Endodermal cell (in vitro differentiated cells): ENCODE measurements at regions not wholly inside any gene's neighbourhood (a gene's known extent, or its start where the extent isn't known, plus 50 kb on each side); places are given as distances from the start of the nearest gene placed in this dataset.

ENCODE experiments used
- DNase-seq: peaks from one replicate; pipeline ENCODE4 v3.0.0-alpha.2; 2017
- H3K27ac ChIP-seq: 2 replicates; pipeline ENCODE4 v1.5.1; 2013; ENCODE audit warnings: mild to moderate bottlenecking, low read depth, low read length, moderate library complexity
- H3K27me3 ChIP-seq: 2 replicates; pipeline ENCODE4 v1.6.1; 2013; ENCODE audit warnings: mild to moderate bottlenecking, low read length, moderate library complexity; ENCODE audit not compliant: insufficient read depth, control insufficient read depth, poor library complexity, severe bottlenecking
- H3K36me3 ChIP-seq: 2 replicates; pipeline ENCODE4 v1.7.0; 2013; ENCODE audit warnings: mild to moderate bottlenecking, low read length, moderate library complexity; ENCODE audit not compliant: control insufficient read depth, insufficient read depth
- H3K4me1 ChIP-seq: one replicate; pipeline ENCODE4 v1.7.0; 2013; ENCODE audit warnings: low read length; ENCODE audit not compliant: control insufficient read depth, insufficient read depth
- H3K4me3 ChIP-seq: 2 replicates; pipeline ENCODE4 v1.5.1; 2013; ENCODE audit warnings: mild to moderate bottlenecking, low read length, moderate library complexity
- H3K9ac ChIP-seq: 2 replicates; pipeline ENCODE4 v1.6.1; 2013; ENCODE audit warnings: mild to moderate bottlenecking, low read length, moderate library complexity; ENCODE audit not compliant: poor library complexity, severe bottlenecking; ENCODE audit errors: extremely low read depth
- H3K9me3 ChIP-seq: 2 replicates; pipeline ENCODE4 v1.6.1; 2013; ENCODE audit warnings: mild to moderate bottlenecking, low read length, moderate library complexity; ENCODE audit not compliant: control insufficient read depth
- H3K27ac Mint-ChIP-seq: 2 replicates; pipeline ENCODE4 v1.8.0; 2020; ENCODE audit warnings: mixed read lengths
- H3K27me3 Mint-ChIP-seq: 2 replicates; pipeline ENCODE4 v1.8.0; 2021; ENCODE audit warnings: mild to moderate bottlenecking, mixed read lengths; ENCODE audit not compliant: insufficient read depth
- H3K36me3 Mint-ChIP-seq: 2 replicates; pipeline ENCODE4 v1.8.0; 2020; ENCODE audit warnings: low read depth, mixed read lengths
- H3K4me1 Mint-ChIP-seq: 2 replicates; pipeline ENCODE4 v1.8.0; 2020; ENCODE audit warnings: mixed read lengths
- H3K4me3 Mint-ChIP-seq: 2 replicates; pipeline ENCODE4 v1.8.0; 2020; ENCODE audit warnings: mild to moderate bottlenecking, moderate library complexity, mixed read lengths
- H3K9me3 Mint-ChIP-seq: 2 replicates; pipeline ENCODE4 v1.8.0; 2020; ENCODE audit warnings: mild to moderate bottlenecking, mixed read lengths
- CTCF ChIP-seq: fragments of 200-600 bp; sonication (generic); conservative IDR thresholded peaks from 2 replicates; pipeline ENCODE4 v1.5.0; 2021; ENCODE audit warnings: antibody characterized with exemption, mild to moderate bottlenecking
- WGBS, 2 experiments: methylation state at CpG; one replicate each; pipeline versions ENCODE4 v1.1.5 to v1.1.7; 2013; ENCODE audit warnings: missing lambda C conversion rate in 2 of 2, mixed read lengths in 1 of 2; ENCODE audit not compliant: insufficient coverage in 1 of 2, insufficient read length in 1 of 2; 5-methylcytosine and 5-hydroxymethylcytosine counted together

- H3K9me3 Mint-ChIP-seq = no peaks in the 10 kb centered on the region
- no peak for DNase-seq
These were observed 272.4 kb downstream of the MEF2C start for GRCh38 chr5:88610586-88610985.

GRCh38 chr5:88607492-88607891, 275.5 kb downstream of the MEF2C start:
- no peak for DNase-seq
- Histone ChIP-seq H3K4me3 (no peak overlapping the region), H3K36me3 (no peaks in the 10 kb centered on the region), H3K9ac (no peak overlapping the region), H3K9me3 (no peaks in the 10 kb centered on the region), H3K4me1 (no peaks in the 10 kb centered on the region), H3K27me3 (no peaks in the 10 kb centered on the region), H3K27ac (no peak overlapping the region)
- H3K4me1 Mint-ChIP-seq = no peaks in the 10 kb centered on the region
- H3K36me3 Mint-ChIP-seq = no peaks in the 10 kb centered on the region
- no peaks in the 10 kb centered on the region for H3K9me3 Mint-ChIP-seq
- H3K27ac Mint-ChIP-seq = no peak overlapping the region
- peaks cover 2% of the 10 kb centered on the region for H3K27me3 Mint-ChIP-seq
- 100% methylated on average over 1 of the region's 1 CpG; no CpG with 5 or more reads in 1 of the 2 experiments for WGBS, 2 experiments
- H3K4me3 Mint-ChIP-seq = no peak overlapping the region
- TF ChIP-seq CTCF = no peak

More at GRCh38 chr5:88610586-88610985, 272.4 kb downstream of the MEF2C start:
- H3K9ac ChIP-seq = no peak overlapping the region
- H3K4me3 Mint-ChIP-seq = no peak overlapping the region
- TF ChIP-seq CTCF = no peak
- no peaks in the 10 kb centered on the region for H3K36me3 ChIP-seq
- no peaks in the 10 kb centered on the region for H3K27me3 Mint-ChIP-seq
- no peaks in the 10 kb centered on the region for H3K36me3 Mint-ChIP-seq
- WGBS, 2 experiments = 86 to 92% methylated on average over 3 of the region's 3 CpGs
- H3K9me3 ChIP-seq = peaks cover 7% of the 10 kb centered on the region
- no peaks in the 10 kb centered on the region for H3K4me1 ChIP-seq
- H3K27ac ChIP-seq = no peak overlapping the region
- no peak overlapping the region for H3K4me3 ChIP-seq
- H3K4me1 Mint-ChIP-seq = no peaks in the 10 kb centered on the region
- no peaks in the 10 kb centered on the region for H3K27me3 ChIP-seq
- no peak overlapping the region for H3K27ac Mint-ChIP-seq

GRCh38 chr5:88606626-88607025, 276.4 kb downstream of the MEF2C start:
- no peaks in the 10 kb centered on the region for H3K27me3 ChIP-seq
- H3K4me1 ChIP-seq = no peaks in the 10 kb centered on the region
- no peak overlapping the region for H3K27ac ChIP-seq
- DNase-seq = no peak
- TF ChIP-seq CTCF = no peak
- no peak overlapping the region for H3K9ac ChIP-seq
- H3K4me1 Mint-ChIP-seq = no peaks in the 10 kb centered on the region
- H3K36me3 ChIP-seq = no peaks in the 10 kb centered on the region
- H3K36me3 Mint-ChIP-seq = no peaks in the 10 kb centered on the region
- no peak overlapping the region for H3K27ac Mint-ChIP-seq
- H3K9me3 ChIP-seq = no peaks in the 10 kb centered on the region
- peaks cover 2% of the 10 kb centered on the region for H3K27me3 Mint-ChIP-seq
- 88% methylated on average over 5 of the region's 5 CpGs; no CpG with 5 or more reads in 1 of the 2 experiments for WGBS, 2 experiments
- H3K4me3 ChIP-seq = no peak overlapping the region
- H3K9me3 Mint-ChIP-seq = no peaks in the 10 kb centered on the region
- H3K4me3 Mint-ChIP-seq = no peak overlapping the region
